ENCODE measurements at regions not wholly inside any gene's neighbourhood (a gene's known extent, or its start where the extent isn't known, plus 50 kb on each side); places are given as distances from the start of the nearest gene placed in this dataset.

GRCh38 chr12:32988982-32989381 is 92.4 kb upstream of the PKP2 start:
- TF ChIP-seq CTCF (IDR thresholded peaks at IDR 0.05) (no peak), EZH2 (IDR thresholded peaks at IDR 0.05) (no peak), EZH2phosphoT487 (IDR thresholded peaks at IDR 0.05) (no peak)
- no peak overlapping the region for H3K27ac ChIP-seq
- peak overlapping the region; percentile 30 for H3K27ac Mint-ChIP-seq

GRCh38 chr12:32987512-32987911 is 90.9 kb upstream of the PKP2 start:
- no peak overlapping the region for H3K9ac ChIP-seq
- H3K27ac Mint-ChIP-seq: peak overlapping the region; percentile 54
- peaks cover 5% of the 10 kb centered on the region for H3K9me3 Mint-ChIP-seq
- DNase-seq (ENCODE audit: low spot score): no peak
- H3K4me1 ChIP-seq: peaks cover 7% of the 10 kb centered on the region
- H3K79me2 ChIP-seq (ENCODE audit: low read depth): no peaks in the 10 kb centered on the region
- H3K36me3 Mint-ChIP-seq: no peaks in the 10 kb centered on the region
- H3K36me3 ChIP-seq: no peaks in the 10 kb centered on the region
- no peaks in the 10 kb centered on the region for H3F3A ChIP-seq (ENCODE audit: low read depth)
- no peak overlapping the region for H3K4me3 ChIP-seq
- H3K4me3 Mint-ChIP-seq: no peak overlapping the region
- H2AFZ ChIP-seq (replicated peaks): no peak overlapping the region
- H3K27me3 ChIP-seq: no peaks in the 10 kb centered on the region
- H4K20me1 ChIP-seq (ENCODE audit: low read depth): no peaks in the 10 kb centered on the region
- H3K9me3 ChIP-seq (ENCODE audit: low read depth): no peaks in the 10 kb centered on the region
- H3K27ac ChIP-seq: no peak overlapping the region
- H3K4me2 ChIP-seq: no peak overlapping the region
- TF ChIP-seq EZH2 (IDR thresholded peaks at IDR 0.05) (no peak), EZH2phosphoT487 (IDR thresholded peaks at IDR 0.05) (no peak), CTCF (IDR thresholded peaks at IDR 0.05) (no peak)
- no peaks in the 10 kb centered on the region for H3K27me3 Mint-ChIP-seq (ENCODE audit: insufficient read depth, low read depth)
- peaks cover 30% of the 10 kb centered on the region for H3K4me1 Mint-ChIP-seq

More at GRCh38 chr12:32988982-32989381, 92.4 kb upstream of the PKP2 start:
- Histone ChIP-seq H4K20me1 (ENCODE audit: low read depth) (no peaks in the 10 kb centered on the region), H3K27me3 (no peaks in the 10 kb centered on the region), H3K4me3 (no peak overlapping the region), H3K36me3 (no peaks in the 10 kb centered on the region), H3K79me2 (ENCODE audit: low read depth) (no peaks in the 10 kb centered on the region), H3K9ac (no peak overlapping the region), H3K4me2 (no peak overlapping the region), H2AFZ (replicated peaks) (peak overlapping the region; percentile 51), H3K9me3 (ENCODE audit: low read depth) (no peaks in the 10 kb centered on the region), H3K4me1 (peaks cover 7% of the 10 kb centered on the region), H3F3A (ENCODE audit: low read depth) (no peaks in the 10 kb centered on the region)
- DNase-seq (ENCODE audit: low spot score): peak; percentile 21
- Mint-ChIP-seq H3K4me1 (peaks cover 33% of the 10 kb centered on the region), H3K4me3 (no peak overlapping the region), H3K27me3 (ENCODE audit: insufficient read depth, low read depth) (no peaks in the 10 kb centered on the region), H3K9me3 (peaks cover 1% of the 10 kb centered on the region), H3K36me3 (no peaks in the 10 kb centered on the region)

- Histone ChIP-seq H3F3A (ENCODE audit: low read depth) (no peaks in the 10 kb centered on the region), H3K27me3 (no peaks in the 10 kb centered on the region), H3K36me3 (no peaks in the 10 kb centered on the region), H3K4me3 (no peak overlapping the region), H3K27ac (no peak overlapping the region), H4K20me1 (ENCODE audit: low read depth) (no peaks in the 10 kb centered on the region), H3K4me1 (peaks cover 4% of the 10 kb centered on the region), H3K9me3 (ENCODE audit: low read depth) (no peaks in the 10 kb centered on the region), H3K9ac (no peak overlapping the region), H2AFZ (replicated peaks) (no peak overlapping the region), H3K4me2 (no peak overlapping the region), H3K79me2 (ENCODE audit: low read depth) (no peaks in the 10 kb centered on the region)
- peaks cover 5% of the 10 kb centered on the region for H3K9me3 Mint-ChIP-seq
- TF ChIP-seq CTCF (IDR thresholded peaks at IDR 0.05) (no peak), EZH2phosphoT487 (IDR thresholded peaks at IDR 0.05) (no peak), EZH2 (IDR thresholded peaks at IDR 0.05) (no peak)
- H3K36me3 Mint-ChIP-seq: no peaks in the 10 kb centered on the region
- peaks cover 2% of the 10 kb centered on the region for H3K27me3 Mint-ChIP-seq (ENCODE audit: insufficient read depth, low read depth)
- no peak overlapping the region for H3K4me3 Mint-ChIP-seq
- peak; percentile 21 for DNase-seq (ENCODE audit: low spot score)
- peaks cover 15% of the 10 kb centered on the region for H3K4me1 Mint-ChIP-seq
- H3K27ac Mint-ChIP-seq: no peak overlapping the region
Measured at GRCh38 chr12:32983968-32984367, 87.4 kb upstream of the PKP2 start.

All from neural progenitor cell (in vitro differentiated cells).